Activated CD4-positive, CD25-positive, alpha-beta regulatory T cell treated with anti-CD3 and anti-CD28 coated beads, Interleukin-2, amount 50 U/mL, for 72 hours (primary cell): ENCODE measurements at regions not wholly inside any gene's neighbourhood (a gene's known extent, or its start where the extent isn't known, plus 50 kb on each side); places are given as distances from the start of the nearest gene placed in this dataset.
"Not testable (repeated sequence)": the region's sequence is repeated elsewhere in the genome, so short reads cannot be mapped to it uniquely, and the experiment has no call there.

Experiments
- DNase-seq: peaks from one replicate; pipeline ENCODE4 v3.0.0; 2021

- no peak for DNase-seq
These were observed 162.8 kb upstream of the CDH11 start for GRCh38 chr16:65284626-65285025.

- no peak for DNase-seq
These were observed 161.4 kb upstream of the CDH11 start for GRCh38 chr16:65283181-65283651.

DNA sequence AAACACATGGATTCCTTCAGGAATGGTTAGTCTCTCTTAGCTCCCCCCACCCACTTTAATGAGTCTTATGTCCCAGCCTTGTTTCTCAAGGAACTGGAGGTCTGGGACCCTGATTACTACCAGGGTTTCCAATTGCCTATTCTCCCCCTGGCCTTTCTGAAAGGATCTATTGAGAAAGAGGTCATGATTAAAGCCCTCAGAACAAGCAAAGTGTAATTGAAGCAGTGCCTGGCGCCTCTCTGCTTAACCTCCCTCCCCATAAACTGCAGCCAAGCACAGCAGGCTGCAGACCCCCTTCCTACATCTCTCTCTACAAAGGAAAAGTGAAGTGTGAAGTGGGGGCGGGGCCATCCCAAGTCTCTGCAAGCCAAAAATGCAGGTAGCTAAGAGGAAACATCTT lies 159.7 kb upstream of the CDH11 start:
- DNase-seq = no peak

- DNase-seq = no peak
These were observed 159.1 kb upstream of the CDH11 start for GRCh38 chr16:65280845-65281512.

GRCh38 chr16:65279576-65279975 lies 157.7 kb upstream of the CDH11 start:
- DNase-seq = no peak

- no peak for DNase-seq
These were observed 157.0 kb upstream of the CDH11 start for GRCh38 chr16:65278874-65279273.

DNA sequence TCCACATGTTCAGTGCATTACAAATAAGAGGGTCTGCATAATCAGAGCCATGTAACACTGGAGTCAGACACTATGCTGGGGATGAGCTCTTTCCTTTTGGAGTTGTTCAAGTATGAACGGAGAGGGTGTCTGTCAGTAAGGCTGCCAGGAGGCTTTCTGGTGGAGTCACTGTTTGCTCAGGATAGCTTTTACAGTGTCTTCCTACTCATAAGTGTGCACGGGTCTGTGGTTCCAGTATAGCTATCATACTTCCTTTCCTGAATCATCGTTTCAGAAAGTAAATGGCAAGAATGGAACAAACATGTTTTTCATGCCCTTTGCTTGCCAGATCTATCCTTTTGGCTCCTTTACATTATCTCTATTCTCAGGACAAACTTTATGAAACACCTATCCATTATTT lies 152.7 kb upstream of the CDH11 start:
- no peak for DNase-seq

GRCh38 chr16:65272699-65273414 lies 151.0 kb upstream of the CDH11 start:
- no peak for DNase-seq

GRCh38 chr16:65271996-65272395 lies 150.1 kb upstream of the CDH11 start:
- DNase-seq = no peak

DNA sequence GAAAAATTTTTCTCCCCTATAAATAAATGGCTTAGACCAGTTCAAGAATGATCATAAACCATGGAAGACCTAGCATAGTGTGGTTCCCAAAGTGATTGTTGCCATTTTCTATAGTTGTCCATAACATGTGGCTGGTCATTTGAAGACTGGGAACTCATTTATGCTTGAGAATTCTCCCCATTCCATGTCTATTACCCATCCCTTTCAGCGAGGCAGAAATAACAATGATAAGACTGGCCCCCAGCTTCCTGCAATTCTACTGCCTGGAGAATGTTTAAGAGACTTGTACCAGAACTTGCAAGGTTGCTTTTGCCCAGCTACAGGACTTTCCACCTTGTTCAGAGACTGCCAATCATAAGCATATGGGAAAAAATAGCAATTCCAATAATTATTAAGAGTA lies 146.5 kb upstream of the CDH11 start:
- DNase-seq = no peak

DNA sequence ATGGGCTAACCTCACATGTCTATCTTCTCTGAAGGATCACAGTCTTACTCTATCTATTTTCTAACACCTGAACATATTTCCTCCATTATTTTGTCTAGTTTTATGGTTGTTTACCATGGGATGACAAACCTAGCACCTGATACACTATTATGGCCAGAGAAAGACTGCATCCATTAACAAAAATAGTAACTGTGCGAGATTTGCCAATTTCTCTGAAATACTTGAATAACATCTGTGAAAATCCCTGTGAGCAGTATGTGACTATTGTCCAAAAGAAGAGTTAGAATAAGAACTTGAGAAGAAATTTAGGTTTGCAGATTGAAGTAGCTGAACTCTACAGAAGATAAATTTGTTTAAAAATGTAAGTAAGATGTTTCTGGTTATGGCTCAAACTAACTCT lies 142.0 kb upstream of the CDH11 start:
- DNase-seq = no peak

- no peak for DNase-seq
These were observed 138.9 kb upstream of the CDH11 start for GRCh38 chr16:65260746-65261145.

GRCh38 chr16:65254144-65254543 lies 132.3 kb upstream of the CDH11 start:
- no peak for DNase-seq

- DNase-seq = no peak
These were observed 127.9 kb upstream of the CDH11 start for GRCh38 chr16:65249768-65250167.

- no peak for DNase-seq
These were observed 122.9 kb upstream of the CDH11 start for GRCh38 chr16:65244787-65245186.

DNA sequence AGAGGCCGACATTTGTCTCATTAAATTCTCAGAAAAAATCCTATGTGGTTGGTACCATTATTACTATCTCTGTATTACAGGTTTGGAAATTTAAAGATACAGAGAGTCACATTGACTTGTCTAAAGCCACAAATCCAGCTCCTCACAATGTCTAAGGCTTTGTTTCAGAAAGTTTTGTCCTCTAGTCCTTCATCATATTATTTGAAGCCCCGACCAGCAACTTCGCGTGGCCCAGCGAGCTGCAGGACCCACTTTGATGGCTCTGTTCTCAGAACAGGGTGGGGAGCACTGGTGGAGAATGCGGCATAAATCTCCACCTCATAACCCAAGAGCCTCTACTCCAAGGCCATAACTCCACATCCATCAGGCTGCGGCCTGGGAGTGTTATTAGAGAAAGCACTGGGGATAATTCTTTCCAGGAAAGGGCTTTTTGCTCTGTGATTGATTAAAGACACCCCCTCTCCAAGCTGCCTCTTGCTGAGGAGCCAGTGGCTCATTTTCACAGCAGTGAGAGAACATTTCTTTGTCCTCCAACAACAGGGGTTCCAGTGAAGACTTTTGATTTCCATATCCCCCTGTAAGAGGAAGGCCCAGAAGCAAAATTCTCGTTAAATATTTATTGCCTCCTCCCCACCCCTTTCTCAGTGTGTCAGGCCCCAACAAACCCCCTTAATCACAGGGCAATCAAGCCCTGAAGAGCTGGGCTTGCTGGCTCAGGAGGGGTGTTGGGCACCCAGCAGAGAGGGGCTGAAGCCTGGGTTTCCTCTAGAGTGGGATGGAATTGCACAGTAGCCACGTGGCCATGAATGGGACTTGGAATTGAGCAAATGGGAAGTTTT lies 113.7 kb upstream of the CDH11 start:
- no peak for DNase-seq

DNA sequence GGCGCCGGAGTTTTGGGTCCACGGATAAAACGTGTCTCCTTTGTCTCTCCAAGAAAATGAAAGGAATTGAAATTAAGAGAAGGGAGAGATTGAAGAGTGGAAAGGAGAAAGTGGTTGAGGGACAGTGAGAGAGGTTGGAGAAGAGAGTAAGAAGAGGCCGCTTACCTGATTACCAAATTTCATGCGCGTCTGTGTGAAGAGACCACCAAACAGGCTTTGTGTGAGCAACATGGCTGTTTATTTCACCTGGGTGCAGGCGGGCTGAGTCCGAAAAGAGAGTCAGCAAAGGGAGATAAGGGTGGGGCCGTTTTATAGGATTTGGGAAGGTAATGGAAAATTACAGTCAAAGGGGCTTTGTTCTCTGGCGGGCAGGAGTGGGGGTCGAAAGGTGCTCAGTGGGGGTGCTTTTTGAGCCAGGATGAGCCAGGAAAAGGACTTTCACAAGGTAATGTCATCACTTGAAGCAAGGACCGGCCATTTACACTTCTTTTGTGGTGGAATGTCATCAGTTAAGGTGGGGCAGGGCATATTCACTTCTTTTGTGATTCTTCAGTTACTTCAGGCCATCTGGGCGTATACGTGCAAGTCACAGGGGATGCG lies 113.0 kb upstream of the CDH11 start:
- not testable (repeated sequence) for DNase-seq

- DNase-seq = no peak
These were observed 107.4 kb upstream of the CDH11 start for GRCh38 chr16:65229191-65229662.

- DNase-seq = no peak
These were observed 105.4 kb upstream of the CDH11 start for GRCh38 chr16:65227150-65227835.

DNA sequence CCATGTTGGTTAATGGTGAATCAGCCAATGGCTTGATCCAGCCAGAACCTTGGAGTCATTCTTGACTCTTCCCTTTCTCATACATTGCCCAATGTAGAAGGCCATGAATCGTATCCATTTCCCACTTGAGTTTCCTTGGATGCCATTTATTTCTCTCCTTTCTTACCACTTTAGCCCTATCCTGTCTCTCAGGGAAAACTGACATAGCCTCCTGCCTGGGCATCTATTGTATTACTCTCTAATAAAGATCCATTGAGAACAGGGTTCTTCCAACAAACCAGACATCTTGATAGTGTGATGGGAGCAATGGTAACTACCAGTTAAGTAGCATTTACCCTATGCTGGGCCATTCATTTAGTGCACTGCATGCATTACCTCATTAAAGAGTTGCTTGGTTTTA lies 104.2 kb upstream of the CDH11 start:
- DNase-seq = no peak

DNA sequence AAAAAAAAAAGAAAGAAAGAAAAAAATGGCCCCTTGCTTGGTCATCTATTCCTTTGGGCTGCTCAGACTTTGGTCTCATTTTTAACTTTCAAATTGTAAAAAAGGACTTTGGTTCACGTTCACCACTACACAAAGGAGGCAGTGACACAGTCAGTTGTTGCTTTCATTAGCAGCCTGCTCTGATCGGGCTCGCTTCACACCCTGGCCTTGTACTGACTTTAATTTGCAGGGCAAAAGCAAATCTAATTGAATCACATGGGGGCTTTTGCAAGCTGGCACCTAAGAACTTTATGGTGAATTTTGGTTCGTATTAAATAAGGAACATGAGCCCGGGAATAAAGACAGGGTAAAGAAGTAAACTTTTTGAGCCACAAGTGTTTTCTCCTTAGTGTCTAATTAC lies 103.6 kb upstream of the CDH11 start:
- no peak for DNase-seq

GRCh38 chr16:65224994-65225393 lies 103.1 kb upstream of the CDH11 start:
- no peak for DNase-seq

- no peak for DNase-seq
These were observed 102.6 kb upstream of the CDH11 start for GRCh38 chr16:65224471-65224870.
